ENCODE measurements at regions not wholly inside any gene's neighbourhood (a gene's known extent, or its start where the extent isn't known, plus 50 kb on each side); places are given as distances from the start of the nearest gene placed in this dataset.

- DNase-seq (ENCODE audit: low read depth in 2 of 2): no peak
Measured at GRCh38 chr10:121070275-121071070, 219.3 kb downstream of the WDR11 start.

DNA sequence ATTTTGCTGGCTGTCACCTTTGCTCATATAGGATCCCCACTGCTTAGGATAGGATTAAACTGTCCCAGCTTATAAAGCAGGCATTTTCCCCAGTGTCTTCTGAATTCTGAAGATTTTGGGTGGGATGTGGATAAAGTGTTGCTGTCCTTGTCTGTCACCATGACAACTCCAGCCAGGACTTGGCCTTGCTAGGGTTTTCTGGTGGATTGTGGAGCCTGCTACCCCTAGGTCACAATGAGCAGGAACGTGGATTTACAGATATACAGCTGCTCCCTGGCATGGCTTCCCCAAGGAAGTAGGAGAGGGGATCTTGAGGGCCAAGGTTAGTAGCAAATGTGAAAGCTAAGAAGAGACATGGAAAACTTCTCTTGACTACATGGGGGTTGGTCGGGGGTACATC lies 220.7 kb downstream of the WDR11 start:
- DNase-seq (ENCODE audit: low read depth in 2 of 2): no peak

DNA sequence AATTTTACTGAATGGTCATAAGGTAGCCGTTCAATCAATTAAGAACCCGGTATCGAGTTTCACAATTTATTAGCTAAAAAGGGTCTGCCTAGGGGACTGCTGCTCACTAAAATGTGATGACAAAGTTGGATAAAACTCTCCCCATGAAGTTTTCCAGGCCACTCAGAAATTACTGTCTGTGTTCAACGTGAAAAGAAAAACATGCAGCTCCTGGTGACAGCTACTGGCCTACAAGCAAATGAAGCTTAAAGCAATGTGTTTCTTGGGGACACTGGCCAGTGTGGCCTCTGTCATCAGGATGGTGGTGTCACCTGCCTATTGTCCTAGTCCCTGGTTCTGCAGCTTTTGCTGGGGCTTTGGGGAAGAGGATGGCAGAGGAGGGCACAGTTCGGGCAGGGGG lies 222.6 kb downstream of the WDR11 start:
- DNase-seq (ENCODE audit: low read depth in 2 of 2): no peak

GRCh38 chr10:121076776-121077715 lies 225.9 kb downstream of the WDR11 start:
- DNase-seq (ENCODE audit: low read depth in 2 of 2): peak; percentile 14

DNA sequence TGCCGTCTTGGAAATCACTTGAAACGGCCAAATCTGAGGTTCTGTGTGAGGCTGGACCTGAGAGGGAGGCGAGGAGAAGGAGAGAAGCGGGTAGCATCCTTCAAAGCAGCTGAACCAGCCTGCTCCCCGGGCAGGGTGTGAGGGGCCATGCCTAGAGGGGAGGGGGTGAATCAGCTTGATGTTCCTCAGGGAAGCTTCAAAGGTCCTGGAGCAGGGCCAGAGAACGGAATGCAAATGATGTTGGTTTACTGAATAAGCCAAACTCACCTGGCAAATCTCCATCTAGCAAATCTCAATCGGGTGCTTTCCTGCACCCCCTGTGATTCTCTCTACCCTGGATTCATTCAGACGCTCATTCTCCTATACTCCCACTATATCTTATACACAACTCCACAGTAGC lies 226.9 kb downstream of the WDR11 start:
- DNase-seq (ENCODE audit: low read depth in 2 of 2): no peak

- no peak for DNase-seq (ENCODE audit: low read depth in 2 of 2)
Measured at GRCh38 chr10:121078672-121079102, 227.5 kb downstream of the WDR11 start.

- DNase-seq (ENCODE audit: low read depth in 2 of 2): no peak
Measured at GRCh38 chr10:121079226-121079625, 228.1 kb downstream of the WDR11 start.

DNA sequence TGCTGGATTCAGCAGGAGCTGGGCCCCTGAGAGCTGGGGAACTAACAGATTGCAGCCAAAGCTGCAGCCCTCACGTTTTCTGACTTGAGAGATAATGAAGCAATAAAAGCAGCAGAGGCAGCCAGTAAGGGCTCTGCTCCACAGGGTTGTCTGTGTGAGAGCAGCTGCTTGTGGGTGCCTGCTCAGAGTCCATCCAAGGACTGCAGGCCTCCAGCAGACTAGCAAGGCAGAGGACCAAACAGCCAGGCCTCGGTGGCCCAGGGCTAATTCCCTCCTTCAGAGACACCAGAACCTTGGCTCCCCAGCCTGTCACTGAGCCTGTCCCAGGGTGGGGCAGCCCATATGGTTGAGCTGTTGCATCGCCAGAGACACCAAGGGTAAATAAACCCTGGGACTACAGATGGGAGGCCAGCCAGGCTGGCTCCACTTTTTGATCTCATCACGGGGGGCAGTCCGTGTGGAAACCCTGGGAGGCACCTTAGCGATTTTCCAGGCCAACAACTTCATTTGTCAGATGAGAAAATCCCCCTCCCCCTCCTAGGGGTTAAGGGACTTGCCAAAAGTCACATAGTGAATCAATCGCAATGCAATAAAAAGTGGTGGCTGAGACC lies 229.2 kb downstream of the WDR11 start:
- DNase-seq (ENCODE audit: low read depth in 2 of 2): no peak

GRCh38 chr10:121081306-121081705 lies 230.1 kb downstream of the WDR11 start:
- no peak for DNase-seq (ENCODE audit: low read depth in 2 of 2)

DNA sequence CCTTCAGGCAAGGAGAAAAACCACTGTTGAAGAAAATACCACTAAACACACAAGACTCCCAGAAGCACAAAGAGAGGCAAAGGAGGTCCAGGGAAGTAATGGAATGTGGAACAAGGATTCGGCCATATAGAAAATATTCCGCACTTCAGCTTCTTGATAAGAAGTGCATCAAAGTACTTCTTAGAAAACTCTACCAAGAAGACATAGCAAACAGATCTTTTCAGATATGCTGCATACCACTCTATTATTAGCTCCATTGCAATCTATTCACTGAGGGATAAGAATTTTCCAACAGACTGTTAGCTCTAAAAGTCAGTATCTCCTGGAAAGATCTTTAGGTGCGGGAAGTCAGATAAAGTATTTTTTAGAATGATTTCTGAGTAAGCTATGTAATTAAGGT lies 231.8 kb downstream of the WDR11 start:
- DNase-seq (ENCODE audit: low read depth in 2 of 2): no peak

DNA sequence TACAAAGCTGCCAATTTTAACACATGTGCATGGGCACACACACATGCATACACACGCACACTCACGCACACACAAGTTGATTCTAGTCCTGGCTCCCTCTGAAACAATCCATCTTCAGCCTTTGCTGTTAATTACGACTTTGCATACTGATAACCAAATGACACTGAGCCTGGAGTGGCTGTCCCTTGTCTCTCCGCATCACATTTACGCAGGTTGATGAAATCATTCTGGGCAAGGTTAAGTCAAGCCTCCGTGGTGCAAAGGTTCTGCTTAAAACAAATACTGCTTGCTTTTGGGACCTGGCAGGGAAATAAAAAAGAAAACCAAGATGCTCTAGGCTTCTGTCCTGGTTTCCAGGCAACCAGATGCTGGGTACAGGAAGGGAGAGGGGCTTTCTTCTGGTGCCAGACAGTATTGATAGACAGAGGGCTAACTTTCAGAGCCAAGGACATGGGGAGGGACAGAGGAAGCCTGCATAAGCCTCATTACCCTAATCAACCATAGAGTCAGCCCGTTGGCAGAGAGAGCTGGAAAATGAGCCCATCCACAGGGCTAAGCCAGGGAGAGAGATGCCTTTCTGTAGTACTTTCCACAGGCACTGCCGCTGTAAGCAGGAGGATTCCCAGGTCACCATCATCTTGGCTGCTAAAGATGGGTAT lies 233.0 kb downstream of the WDR11 start:
- DNase-seq (ENCODE audit: low read depth in 2 of 2): no peak

DNA sequence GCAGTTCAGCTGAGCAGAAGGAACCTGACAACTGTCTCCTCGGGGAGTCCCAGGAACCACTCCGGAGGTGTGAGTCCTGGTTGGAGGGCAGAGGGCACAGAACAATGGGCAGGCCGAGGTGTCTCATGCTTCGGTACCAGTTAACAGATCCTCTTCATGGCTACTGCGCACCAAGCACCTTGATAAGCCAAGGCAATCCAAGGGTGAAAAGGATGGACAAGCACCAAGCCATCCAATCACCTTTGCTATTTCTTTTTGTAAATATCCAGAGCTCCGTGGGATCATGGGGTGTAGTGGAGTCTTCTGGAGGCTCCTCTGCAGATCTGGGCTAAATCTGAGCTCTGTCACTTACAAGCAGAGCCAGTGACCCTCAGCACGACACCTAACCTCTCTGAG lies 233.5 kb downstream of the WDR11 start:
- DNase-seq (ENCODE audit: low read depth in 2 of 2): no peak

DNA sequence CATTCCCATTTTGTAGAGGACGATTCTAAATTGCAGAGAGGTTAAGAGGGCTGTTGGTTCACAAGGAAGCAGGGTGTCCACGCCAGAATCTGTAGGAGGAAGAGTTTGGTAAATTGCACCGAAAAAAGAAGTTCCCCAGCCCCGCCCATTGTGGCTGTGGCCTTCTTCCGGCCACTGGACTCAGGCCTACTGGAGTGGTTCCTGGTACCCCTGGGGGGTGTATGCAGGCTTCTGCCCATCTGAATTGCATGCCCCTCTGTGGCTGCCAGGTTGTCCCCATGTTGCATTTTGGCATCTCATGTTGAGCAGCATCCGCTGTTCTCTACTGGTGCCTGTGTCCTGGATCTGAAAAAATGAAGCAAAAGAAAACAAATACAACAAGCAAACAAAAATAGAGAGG lies 234.2 kb downstream of the WDR11 start:
- no peak for DNase-seq (ENCODE audit: low read depth in 2 of 2)

- no peak for DNase-seq (ENCODE audit: low read depth in 2 of 2)
Measured at GRCh38 chr10:121087129-121087528, 236.0 kb downstream of the WDR11 start.

- DNase-seq (ENCODE audit: low read depth in 2 of 2): no peak
Measured at GRCh38 chr10:121087688-121088087, 236.5 kb downstream of the WDR11 start.

- DNase-seq (ENCODE audit: low read depth in 2 of 2): no peak
Measured at GRCh38 chr10:121088524-121088923, 237.4 kb downstream of the WDR11 start.

DNA sequence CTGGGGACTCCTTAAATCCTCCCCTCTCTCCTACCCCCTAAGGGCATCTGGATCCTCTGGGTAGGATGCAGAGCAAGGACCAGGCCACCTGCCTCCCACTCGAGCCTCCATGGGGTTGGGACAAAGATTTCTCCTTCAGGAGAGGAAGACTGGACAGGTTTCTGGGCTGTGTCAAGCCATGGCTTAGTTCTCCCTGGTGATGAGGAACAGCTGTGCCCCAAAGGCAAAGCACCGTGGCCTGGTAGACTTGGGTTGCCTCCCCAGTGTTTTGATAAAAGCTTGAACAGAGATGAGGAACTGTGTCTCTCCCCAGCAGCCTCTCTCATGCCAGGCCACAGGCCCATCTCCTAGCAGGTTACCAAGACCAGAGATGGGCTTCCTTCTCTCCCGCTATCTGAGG lies 238.3 kb downstream of the WDR11 start:
- DNase-seq (ENCODE audit: low read depth in 2 of 2): no peak

GRCh38 chr10:121091961-121092719 lies 241.0 kb downstream of the WDR11 start:
- DNase-seq (ENCODE audit: low read depth in 2 of 2): no peak

DNA sequence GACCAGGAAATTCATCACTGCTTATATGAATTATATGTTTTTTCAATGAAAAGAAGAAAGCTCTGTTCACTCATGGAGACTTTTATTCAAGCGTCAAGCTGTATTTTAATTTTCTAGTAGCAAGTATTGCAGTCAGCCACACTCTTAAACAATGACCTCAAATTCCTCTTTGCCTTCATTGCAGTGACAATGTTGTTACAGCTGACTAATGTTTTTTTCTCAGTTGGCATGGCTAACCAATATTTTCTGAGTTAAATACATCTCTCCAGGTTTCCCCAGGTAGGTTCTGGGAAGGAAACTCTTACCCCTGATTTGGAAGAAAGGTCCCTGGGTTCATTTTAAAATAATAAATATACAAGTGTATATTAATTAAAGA lies 241.5 kb downstream of the WDR11 start:
- DNase-seq (ENCODE audit: low read depth in 2 of 2): no peak

- DNase-seq (ENCODE audit: low read depth in 2 of 2): peak; percentile 10
Measured at GRCh38 chr10:121096617-121097431, 245.7 kb downstream of the WDR11 start.
